T-helper 17 cell (primary cell): ENCODE measurements at regions not wholly inside any gene's neighbourhood (a gene's known extent, or its start where the extent isn't known, plus 50 kb on each side); places are given as distances from the start of the nearest gene placed in this dataset.
"Not testable (repeated sequence)": the region's sequence is repeated elsewhere in the genome, so short reads cannot be mapped to it uniquely, and the experiment has no call there.

Source experiments
- ATAC-seq: fragments of 150-1000 bp; cut with Tn5 transposase; 2 replicates; pipeline ENCODE4 v1.10.0; 2021; ENCODE audit warnings: mild to moderate bottlenecking, moderate library complexity
- DNase-seq, 3 donors: peaks; one replicate each; pipeline versions ENCODE4 v3.0.0 to v3.0.0-alpha.2; 2020 to 2021
- H3K9me3 ChIP-seq: one replicate; pipeline ENCODE4 v1.7.0; 2013; ENCODE audit warnings: low read length, mild to moderate bottlenecking; ENCODE audit not compliant: control insufficient read depth, poor library complexity, severe bottlenecking
- H3K27ac Mint-ChIP-seq: one replicate; pipeline ENCODE4 v1.8.0; 2022; ENCODE audit warnings: mild to moderate bottlenecking, moderate library complexity, mixed read lengths
- H3K27me3 Mint-ChIP-seq: one replicate; pipeline ENCODE4 v1.8.0; 2022; ENCODE audit warnings: mixed read lengths
- H3K36me3 Mint-ChIP-seq: one replicate; pipeline ENCODE4 v1.8.0; 2022; ENCODE audit warnings: low read depth, mixed read lengths
- H3K4me1 Mint-ChIP-seq: one replicate; pipeline ENCODE4 v1.8.0; 2022; ENCODE audit warnings: mild to moderate bottlenecking, mixed read lengths
- H3K4me3 Mint-ChIP-seq: one replicate; pipeline ENCODE4 v1.8.0; 2022; ENCODE audit warnings: mild to moderate bottlenecking, moderate library complexity, mixed read lengths

DNA sequence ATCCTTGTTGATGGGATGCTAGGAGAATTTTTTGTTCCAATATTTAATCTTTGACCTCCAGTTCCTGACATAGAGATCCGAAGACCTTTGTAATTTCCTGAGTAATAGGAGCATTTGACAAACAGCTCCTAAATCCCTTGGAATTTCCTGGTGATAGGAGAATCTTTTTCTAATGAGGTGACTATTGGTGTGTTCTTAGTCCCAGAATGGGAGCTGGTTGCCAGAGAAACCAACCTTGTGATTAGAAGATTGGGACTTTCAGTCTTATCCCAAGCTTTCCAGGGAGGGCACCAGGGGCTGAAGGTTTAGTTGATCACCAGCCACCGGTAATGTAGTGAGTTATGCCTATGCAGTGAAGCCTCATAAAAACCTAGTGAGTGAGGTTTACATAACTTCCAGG lies 170.9 kb downstream of the KDM5D start:
- peaks cover 26% of the 10 kb centered on the region for H3K4me1 Mint-ChIP-seq
- ATAC-seq (no peak), DNase-seq (no peak)
- no peaks in the 10 kb centered on the region for H3K36me3 Mint-ChIP-seq
- H3K4me3 Mint-ChIP-seq, result no peak overlapping the region
- no peaks in the 10 kb centered on the region for H3K27me3 Mint-ChIP-seq
- no peak overlapping the region for H3K27ac Mint-ChIP-seq
- H3K9me3 ChIP-seq, result no peaks in the 10 kb centered on the region

DNA sequence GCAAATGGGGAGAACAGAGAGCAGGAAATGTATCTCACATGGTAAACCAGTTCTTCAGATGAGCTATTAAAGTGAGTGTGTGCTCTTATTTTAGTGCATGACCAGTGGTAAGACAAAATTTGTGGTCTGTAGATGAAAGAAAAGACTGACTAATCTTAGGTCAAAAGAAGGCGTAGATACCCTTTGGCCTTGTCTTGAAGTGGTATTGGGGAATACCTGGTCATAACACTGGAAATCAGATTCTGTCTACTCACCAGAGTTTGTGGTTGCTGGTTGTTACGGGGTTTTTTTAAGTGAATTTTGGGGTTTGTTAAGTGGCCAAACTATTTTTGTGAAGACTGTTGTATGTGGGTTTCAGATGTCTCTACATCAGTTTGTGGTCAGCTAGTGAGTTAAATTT lies 173.5 kb downstream of the KDM5D start:
- Mint-ChIP-seq H3K27me3 (no peaks in the 10 kb centered on the region), H3K27ac (no peak overlapping the region), H3K4me1 (peaks cover 32% of the 10 kb centered on the region), H3K36me3 (no peaks in the 10 kb centered on the region), H3K4me3 (peak overlapping the region; percentile 28)
- ATAC-seq, result no peak
- no peaks in the 10 kb centered on the region for H3K9me3 ChIP-seq
- no peak for DNase-seq

GRCh38 chrY:19567943-19568342 lies 176.6 kb downstream of the KDM5D start:
- no peaks in the 10 kb centered on the region for H3K36me3 Mint-ChIP-seq
- ATAC-seq (no peak), DNase-seq (no peak)
- peaks cover 28% of the 10 kb centered on the region for H3K4me1 Mint-ChIP-seq
- no peaks in the 10 kb centered on the region for H3K9me3 ChIP-seq
- peak overlapping the region; percentile 98 for H3K4me3 Mint-ChIP-seq
- H3K27me3 Mint-ChIP-seq, result no peaks in the 10 kb centered on the region
- peak overlapping the region; percentile 96 for H3K27ac Mint-ChIP-seq

- no peaks in the 10 kb centered on the region for H3K9me3 ChIP-seq
- DNase-seq (peak; percentile 61 to 72 (median 64)), ATAC-seq (peak; percentile 86)
- Mint-ChIP-seq H3K36me3 (no peaks in the 10 kb centered on the region), H3K27ac (peak overlapping the region; percentile 96), H3K4me3 (peak overlapping the region; percentile 98), H3K27me3 (no peaks in the 10 kb centered on the region), H3K4me1 (peaks cover 25% of the 10 kb centered on the region)
Observed at GRCh38 chrY:19567051-19567921, 177.2 kb downstream of the KDM5D start.

DNA sequence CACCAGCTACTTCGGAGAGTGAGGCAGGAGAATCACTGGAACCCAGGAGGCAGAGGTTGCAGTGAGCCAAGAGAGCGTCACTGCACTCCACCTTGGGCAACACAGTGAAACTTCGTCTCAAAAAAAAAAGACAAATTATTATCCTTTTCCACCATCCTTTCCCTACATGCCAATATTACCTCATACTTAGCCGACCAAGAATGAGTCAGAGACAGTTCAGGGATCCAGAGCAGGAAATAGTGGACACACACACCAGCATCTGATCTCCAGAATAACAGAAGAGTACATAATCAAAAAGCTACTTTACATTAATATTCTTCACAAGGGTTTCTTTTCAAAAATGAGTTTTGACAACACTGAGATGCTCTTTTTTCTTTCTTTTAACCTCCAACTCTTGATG lies 185.4 kb downstream of the KDM5D start:
- no peak for ATAC-seq
- H3K27ac Mint-ChIP-seq, result no peak overlapping the region
- no peaks in the 10 kb centered on the region for H3K4me1 Mint-ChIP-seq
- H3K9me3 ChIP-seq, result no peaks in the 10 kb centered on the region
- no peaks in the 10 kb centered on the region for H3K36me3 Mint-ChIP-seq
- DNase-seq, result no peak
- H3K27me3 Mint-ChIP-seq, result no peaks in the 10 kb centered on the region
- no peak overlapping the region for H3K4me3 Mint-ChIP-seq

DNA sequence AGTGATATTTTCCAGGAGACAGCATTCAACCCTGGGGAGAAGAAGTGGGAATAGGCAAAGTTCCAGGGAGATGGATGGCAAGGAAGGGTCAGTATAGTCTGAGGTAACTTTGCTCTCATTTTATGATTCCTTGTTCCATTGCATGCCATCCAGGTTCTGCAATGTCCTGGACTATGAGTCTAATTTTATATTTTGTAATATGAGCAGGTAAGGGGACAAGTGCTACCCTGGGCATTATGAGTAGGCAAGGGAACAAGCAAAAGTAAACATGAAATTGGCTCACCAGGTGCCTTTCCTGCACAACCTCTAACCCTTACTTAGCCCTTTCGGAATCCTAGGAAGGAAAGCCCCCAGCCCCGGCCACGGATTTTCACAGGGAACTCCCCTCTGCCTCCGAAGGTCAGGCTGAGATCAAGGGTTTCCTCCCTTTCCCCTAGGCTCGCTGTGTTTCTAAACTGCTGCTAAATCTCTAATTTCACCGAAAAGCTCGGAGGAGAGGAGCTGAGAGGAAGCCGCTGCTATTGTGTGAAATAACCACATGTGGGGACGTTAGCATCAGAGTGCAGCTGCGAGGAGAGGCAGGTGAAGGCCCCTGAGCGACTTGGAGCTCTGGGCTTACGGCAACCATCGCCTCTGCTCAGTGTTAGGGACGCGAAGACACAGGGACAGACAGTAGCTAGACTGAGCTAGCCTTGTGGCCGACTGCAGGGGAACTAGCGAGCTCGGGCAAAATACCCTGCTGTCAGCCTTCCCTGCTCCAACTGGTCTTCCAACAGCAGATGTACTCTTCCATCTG lies 194.7 kb downstream of the KDM5D start:
- H3K27me3 Mint-ChIP-seq, result peaks cover 6% of the 10 kb centered on the region
- no peaks in the 10 kb centered on the region for H3K36me3 Mint-ChIP-seq
- H3K27ac Mint-ChIP-seq, result no peak overlapping the region
- no peak overlapping the region for H3K4me3 Mint-ChIP-seq
- no peaks in the 10 kb centered on the region for H3K4me1 Mint-ChIP-seq
- ATAC-seq (no peak), DNase-seq (no peak)
- no peaks in the 10 kb centered on the region for H3K9me3 ChIP-seq

DNA sequence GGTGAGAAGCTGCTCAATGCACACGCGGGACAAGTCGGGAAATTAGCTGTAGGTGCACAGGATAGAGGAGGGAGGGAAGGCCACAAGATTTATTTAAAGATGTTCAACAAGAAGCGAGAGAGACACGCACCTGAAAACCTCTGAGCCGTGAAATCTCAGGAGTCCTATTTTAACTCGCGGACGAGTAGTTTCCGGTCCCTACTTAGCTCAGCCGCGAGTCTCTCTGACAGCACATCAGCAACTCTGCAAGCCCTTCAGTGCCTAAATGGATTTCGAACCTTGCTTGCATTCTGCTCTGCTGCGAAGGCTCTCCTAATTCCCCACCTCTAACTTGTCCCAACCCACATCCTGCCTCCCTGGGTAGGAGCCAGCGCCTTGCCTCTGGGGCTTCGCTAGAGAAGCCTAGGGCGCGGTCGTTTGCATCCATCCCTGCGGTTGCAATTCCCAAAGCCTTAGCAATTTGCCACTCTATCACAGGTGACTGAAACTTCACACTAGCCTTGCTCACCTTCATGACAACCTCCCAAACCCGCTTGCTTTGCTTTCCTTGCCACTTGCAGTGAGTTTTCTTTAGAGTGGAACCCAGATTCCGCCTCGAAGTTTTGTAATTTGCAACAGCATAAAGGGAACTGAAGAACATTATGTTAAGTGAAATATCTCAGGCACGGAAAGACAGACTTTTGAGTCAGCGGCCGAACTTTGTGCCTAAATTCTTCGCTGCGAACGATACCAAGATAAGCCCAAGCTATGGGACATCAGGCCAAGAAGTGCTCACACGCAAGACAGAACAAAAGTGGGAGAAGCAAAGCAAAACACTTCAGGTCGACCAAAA lies 202.8 kb downstream of the KDM5D start:
- no peak for DNase-seq

DNA sequence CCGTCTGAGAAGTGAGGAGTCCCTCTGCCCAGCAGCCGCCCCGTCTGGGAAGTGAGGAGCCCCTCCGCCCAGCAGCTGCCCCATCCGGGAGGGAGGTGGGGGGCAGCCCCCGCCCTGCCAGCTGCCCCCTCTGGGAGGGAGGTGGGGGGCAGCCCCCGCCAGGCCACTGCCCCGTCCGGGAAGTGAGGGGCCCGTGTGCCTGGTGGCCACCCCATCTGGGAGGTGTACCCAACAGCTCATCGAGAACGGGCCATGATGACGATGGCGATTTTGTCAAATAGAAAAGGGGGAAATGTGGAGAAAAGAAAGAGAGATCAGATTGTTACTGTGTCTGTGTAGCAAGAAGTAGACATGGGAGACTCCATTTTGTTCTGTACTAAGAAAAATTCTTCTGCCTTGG lies 208.8 kb downstream of the KDM5D start:
- not testable (repeated sequence) for H3K27ac Mint-ChIP-seq, H3K9me3 ChIP-seq, H3K4me3 Mint-ChIP-seq, H3K36me3 Mint-ChIP-seq, H3K27me3 Mint-ChIP-seq, DNase-seq, ATAC-seq, H3K4me1 Mint-ChIP-seq

More for the DNA sequence above, 202.8 kb downstream of the KDM5D start:
- Mint-ChIP-seq H3K36me3 (no peaks in the 10 kb centered on the region), H3K27me3 (peaks cover 6% of the 10 kb centered on the region), H3K4me1 (no peaks in the 10 kb centered on the region), H3K27ac (no peak overlapping the region), H3K4me3 (no peak overlapping the region)
- no peaks in the 10 kb centered on the region for H3K9me3 ChIP-seq
- no peak for ATAC-seq

GRCh38 chrY:19521976-19522375 lies 222.6 kb downstream of the KDM5D start:
- Mint-ChIP-seq H3K4me1 (peaks cover 5% of the 10 kb centered on the region), H3K27me3 (no peaks in the 10 kb centered on the region), H3K4me3 (no peak overlapping the region), H3K36me3 (no peaks in the 10 kb centered on the region), H3K27ac (no peak overlapping the region)
- DNase-seq (no peak), ATAC-seq (no peak)
- H3K9me3 ChIP-seq, result no peaks in the 10 kb centered on the region

DNA sequence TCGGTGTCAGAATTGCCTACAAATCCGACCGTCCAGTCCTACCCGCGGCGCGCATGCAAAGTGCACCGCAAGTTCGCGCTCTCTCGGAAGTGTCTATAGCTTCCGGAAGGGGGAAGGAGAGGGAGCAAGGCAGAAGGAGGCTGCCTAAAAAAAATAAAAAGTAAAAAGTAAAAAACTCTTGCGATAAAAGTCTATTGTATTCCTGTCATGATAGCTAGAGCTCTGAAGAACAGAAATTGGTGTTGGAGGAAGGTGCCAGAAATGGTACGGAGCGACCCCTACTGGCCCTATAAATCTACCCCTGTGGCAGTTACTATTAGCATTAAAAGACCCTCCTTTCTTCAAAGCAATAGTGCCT lies 241.5 kb downstream of the KDM5D start:
- H3K4me3 Mint-ChIP-seq, result peak overlapping the region; percentile 89
- H3K27me3 Mint-ChIP-seq, result no peaks in the 10 kb centered on the region
- H3K9me3 ChIP-seq, result no peaks in the 10 kb centered on the region
- H3K36me3 Mint-ChIP-seq, result no peaks in the 10 kb centered on the region
- H3K4me1 Mint-ChIP-seq, result peaks cover 18% of the 10 kb centered on the region
- ATAC-seq, result peak; percentile 60
- H3K27ac Mint-ChIP-seq, result peak overlapping the region; percentile 88
- peak in 2 of 3 donors; percentile 5 to 7 for DNase-seq

DNA sequence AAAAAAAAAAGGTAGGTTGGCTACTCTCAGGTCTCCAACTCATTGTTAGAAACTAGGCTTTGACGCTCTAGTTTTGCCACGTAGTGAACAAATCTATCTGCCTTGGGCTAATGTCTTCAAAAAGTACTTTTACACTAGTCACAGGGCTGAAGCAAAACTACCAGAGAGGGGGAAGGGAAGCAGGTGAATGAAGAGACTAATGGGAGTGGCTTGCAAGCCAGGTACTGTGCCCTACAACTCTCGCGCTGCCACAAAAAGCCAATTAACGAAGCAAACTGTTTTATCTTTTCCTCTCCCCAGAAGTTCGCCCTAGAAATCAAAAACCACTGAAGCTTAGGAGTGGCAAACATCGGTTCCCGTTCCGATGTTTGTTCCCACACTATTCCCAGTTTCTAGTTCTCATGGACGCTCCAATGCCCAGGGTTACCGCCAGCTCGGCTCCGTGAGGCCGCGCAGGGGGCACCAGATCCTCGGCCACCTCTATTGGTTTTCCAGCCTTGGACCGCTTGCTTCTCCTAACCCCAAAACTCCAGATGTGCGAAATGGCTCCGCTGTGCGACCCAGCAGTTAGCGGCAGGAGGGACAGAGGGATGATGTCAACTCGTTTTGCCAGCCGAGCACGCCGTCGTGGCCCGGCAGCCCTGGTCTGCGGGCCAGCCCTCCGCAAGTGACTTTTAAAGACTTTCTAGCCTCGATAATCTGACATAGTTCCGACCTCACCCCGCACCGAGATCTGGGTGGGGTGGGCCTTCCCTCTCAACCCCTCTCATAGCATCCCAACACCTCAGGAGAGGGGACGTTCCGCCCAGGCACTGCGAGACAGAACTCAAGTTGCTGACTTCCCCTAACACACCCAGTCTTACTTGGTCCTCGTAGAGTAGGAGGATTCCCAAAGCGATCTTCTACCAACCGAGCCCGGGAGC lies 242.1 kb downstream of the KDM5D start:
- peak overlapping the region; percentile 88 for H3K27ac Mint-ChIP-seq
- no peaks in the 10 kb centered on the region for H3K27me3 Mint-ChIP-seq
- H3K9me3 ChIP-seq, result no peaks in the 10 kb centered on the region
- no peaks in the 10 kb centered on the region for H3K36me3 Mint-ChIP-seq
- peak in 1 of 3 donors; percentile 8 for DNase-seq
- H3K4me3 Mint-ChIP-seq, result peak overlapping the region; percentile 89
- peaks cover 18% of the 10 kb centered on the region for H3K4me1 Mint-ChIP-seq
- ATAC-seq, result peak; percentile 71

GRCh38 chrY:19498556-19498955 lies 246.0 kb downstream of the KDM5D start:
- H3K4me3 Mint-ChIP-seq, result peak overlapping the region; percentile 71
- H3K9me3 ChIP-seq, result no peaks in the 10 kb centered on the region
- no peaks in the 10 kb centered on the region for H3K36me3 Mint-ChIP-seq
- peak; percentile 57 for ATAC-seq
- peaks cover 21% of the 10 kb centered on the region for H3K4me1 Mint-ChIP-seq
- no peak for DNase-seq
- H3K27me3 Mint-ChIP-seq, result no peaks in the 10 kb centered on the region
- peak overlapping the region; percentile 54 for H3K27ac Mint-ChIP-seq
